ENCODE measurements at regions not wholly inside any gene's neighbourhood (a gene's known extent, or its start where the extent isn't known, plus 50 kb on each side); places are given as distances from the start of the nearest gene placed in this dataset.

DNA sequence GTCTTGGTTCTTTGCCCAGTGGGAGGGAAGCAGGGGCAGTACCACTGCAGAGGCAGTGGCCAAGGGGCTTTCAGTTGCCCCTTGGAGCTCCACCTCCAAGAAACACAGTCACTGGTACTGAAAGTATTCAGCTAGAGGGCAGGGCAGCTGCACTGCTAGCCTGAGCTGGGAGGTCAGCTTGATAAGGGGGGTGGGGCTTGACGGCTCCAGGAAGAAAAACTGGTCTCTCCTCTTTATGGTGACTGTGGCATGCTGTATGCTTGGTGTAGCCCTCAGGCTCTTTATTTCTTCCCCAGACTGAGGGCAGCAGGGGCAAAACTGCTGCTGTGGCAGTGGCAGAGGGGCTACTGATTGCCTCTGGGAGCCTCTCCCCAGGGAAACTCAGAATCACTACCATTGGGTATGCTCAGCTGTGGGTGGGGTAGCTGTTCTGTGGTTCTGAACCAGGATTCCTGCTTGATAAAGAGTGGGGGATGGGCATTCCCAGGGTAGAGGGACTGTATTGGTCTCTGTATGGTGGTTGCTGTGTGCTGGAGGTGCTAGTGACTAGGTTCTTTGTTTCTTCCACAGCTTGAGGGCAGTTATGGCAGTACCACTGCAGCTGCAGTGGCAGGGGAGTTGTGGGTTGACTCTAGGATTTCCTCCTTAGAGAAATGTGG, 134.6 kb upstream of the SCN7A start:
- TF ChIP-seq GATA3 (IDR thresholded peaks at IDR 0.05; ENCODE audit: low read depth, low read length): no peak
- TF ChIP-seq GATA2 (IDR thresholded peaks at IDR 0.05; ENCODE audit: low read depth, low read length): no peak

DNA sequence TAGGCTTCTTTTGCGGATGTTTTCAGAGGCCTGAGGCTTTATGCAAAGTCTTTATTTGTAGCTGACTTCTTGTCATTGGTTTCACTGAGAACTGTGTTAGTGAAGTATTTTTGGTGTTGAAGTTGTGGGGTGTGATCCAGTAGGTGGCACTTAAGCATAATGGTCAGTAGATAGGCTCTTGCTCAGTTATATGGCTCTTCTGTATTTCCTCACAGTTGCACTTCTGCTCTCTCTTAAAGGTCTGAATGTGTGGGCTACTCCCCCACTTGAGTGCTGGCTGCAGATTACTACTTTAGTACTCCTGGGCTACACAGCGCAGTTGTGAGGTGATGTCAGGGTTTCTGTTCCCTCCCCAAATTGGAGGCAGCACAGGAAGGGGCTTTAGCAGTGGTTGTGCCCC, 133.8 kb upstream of the SCN7A start:
- TF ChIP-seq GATA2 (IDR thresholded peaks at IDR 0.05; ENCODE audit: low read depth, low read length): no peak
- TF ChIP-seq GATA3 (IDR thresholded peaks at IDR 0.05; ENCODE audit: low read depth, low read length): no peak

DNA sequence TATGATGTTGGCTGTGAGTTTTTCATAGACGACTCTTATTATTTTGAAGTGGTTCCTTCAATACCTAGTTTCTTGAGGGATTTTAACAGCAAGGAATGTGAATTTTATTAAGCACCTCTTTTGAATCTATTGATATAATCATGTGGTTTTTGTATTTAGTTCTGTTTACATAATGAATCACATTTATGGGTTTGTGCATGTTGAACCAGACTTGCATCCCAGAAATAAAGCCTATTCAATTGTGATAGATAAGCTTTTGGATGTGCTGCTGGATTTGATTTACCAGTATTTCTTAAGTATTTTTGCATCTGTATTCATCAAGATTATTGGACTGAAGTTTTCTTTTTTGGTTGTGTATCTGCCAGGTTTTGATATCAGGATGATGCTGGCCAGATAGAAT, 131.6 kb upstream of the SCN7A start:
- TF ChIP-seq GATA3 (IDR thresholded peaks at IDR 0.05; ENCODE audit: low read depth, low read length) (no peak), GATA2 (IDR thresholded peaks at IDR 0.05; ENCODE audit: low read depth, low read length) (no peak)

GRCh38 chr2:166614503-166614902, 120.5 kb upstream of the SCN7A start:
- no peak for TF ChIP-seq GATA3 (IDR thresholded peaks at IDR 0.05; ENCODE audit: low read depth, low read length)
- TF ChIP-seq GATA2 (IDR thresholded peaks at IDR 0.05; ENCODE audit: low read depth, low read length): no peak

- TF ChIP-seq GATA2 (IDR thresholded peaks at IDR 0.05; ENCODE audit: low read depth, low read length) (no peak), GATA3 (IDR thresholded peaks at IDR 0.05; ENCODE audit: low read depth, low read length) (no peak)
These were observed 120.0 kb upstream of the SCN7A start for GRCh38 chr2:166614029-166614428.

DNA sequence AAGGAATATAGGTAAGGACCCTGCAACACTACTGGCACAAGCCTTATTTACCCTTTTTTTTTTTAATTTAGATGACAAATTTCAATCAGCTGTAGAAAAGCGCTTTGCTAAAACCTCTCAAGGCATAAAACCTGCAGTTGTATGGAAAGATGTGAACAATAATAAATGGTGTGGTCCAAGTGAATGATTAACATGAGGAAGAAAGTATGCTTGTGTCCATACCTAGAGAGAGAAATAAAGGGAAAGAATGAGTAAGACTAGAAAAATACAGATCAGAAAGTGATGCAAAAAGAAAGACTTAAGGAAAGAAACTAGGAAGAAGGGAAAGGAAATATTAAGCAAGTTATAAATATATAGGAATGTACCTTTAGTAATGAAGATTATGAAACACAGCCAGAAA, 119.2 kb upstream of the SCN7A start:
- TF ChIP-seq GATA2 (IDR thresholded peaks at IDR 0.05; ENCODE audit: low read depth, low read length) (no peak), GATA3 (IDR thresholded peaks at IDR 0.05; ENCODE audit: low read depth, low read length) (no peak)

- TF ChIP-seq GATA2 (IDR thresholded peaks at IDR 0.05; ENCODE audit: low read depth, low read length): no peak
- TF ChIP-seq GATA3 (IDR thresholded peaks at IDR 0.05; ENCODE audit: low read depth, low read length): no peak
These were observed 118.2 kb upstream of the SCN7A start for GRCh38 chr2:166612214-166612613.

GRCh38 chr2:166610913-166611305, 116.9 kb upstream of the SCN7A start:
- TF ChIP-seq GATA2 (IDR thresholded peaks at IDR 0.05; ENCODE audit: low read depth, low read length): no peak
- TF ChIP-seq GATA3 (IDR thresholded peaks at IDR 0.05; ENCODE audit: low read depth, low read length): no peak

DNA sequence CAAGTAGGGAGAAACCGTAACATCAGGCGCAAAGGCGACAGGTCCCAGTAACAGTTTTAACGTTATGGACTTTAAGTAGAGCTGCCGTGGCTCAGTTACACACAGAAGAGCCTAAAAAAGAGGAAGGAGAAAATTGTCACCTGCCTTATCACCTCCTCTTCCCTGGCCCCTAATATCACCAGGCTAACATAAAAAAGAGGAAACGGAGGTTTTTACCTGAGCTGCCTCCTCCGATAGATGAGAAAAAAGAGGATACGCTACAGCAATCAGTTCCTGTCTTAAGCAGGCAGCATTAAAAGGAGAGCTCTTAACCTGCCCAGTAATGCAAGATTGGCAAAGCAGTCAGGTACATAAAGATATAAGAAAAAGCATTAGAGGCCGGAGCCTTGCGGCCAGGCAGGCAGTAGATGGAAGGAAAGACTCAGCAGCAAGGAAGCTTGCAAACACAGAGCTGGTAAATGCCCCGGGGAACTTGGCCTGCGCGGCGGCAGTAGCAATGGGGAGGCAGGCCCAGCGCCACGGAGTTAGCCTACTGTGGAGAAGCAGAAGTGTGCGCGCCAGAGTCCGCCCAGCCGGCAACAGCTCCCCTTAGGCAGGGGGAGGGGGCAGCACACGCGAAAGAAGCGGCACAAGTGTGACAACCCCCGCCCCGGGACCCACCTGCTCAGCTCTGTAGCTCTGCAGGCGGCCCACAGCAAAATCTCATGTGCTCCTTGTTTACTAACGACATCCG, 116.3 kb upstream of the SCN7A start:
- TF ChIP-seq GATA2 (IDR thresholded peaks at IDR 0.05; ENCODE audit: low read depth, low read length) (no peak), GATA3 (IDR thresholded peaks at IDR 0.05; ENCODE audit: low read depth, low read length) (no peak)

DNA sequence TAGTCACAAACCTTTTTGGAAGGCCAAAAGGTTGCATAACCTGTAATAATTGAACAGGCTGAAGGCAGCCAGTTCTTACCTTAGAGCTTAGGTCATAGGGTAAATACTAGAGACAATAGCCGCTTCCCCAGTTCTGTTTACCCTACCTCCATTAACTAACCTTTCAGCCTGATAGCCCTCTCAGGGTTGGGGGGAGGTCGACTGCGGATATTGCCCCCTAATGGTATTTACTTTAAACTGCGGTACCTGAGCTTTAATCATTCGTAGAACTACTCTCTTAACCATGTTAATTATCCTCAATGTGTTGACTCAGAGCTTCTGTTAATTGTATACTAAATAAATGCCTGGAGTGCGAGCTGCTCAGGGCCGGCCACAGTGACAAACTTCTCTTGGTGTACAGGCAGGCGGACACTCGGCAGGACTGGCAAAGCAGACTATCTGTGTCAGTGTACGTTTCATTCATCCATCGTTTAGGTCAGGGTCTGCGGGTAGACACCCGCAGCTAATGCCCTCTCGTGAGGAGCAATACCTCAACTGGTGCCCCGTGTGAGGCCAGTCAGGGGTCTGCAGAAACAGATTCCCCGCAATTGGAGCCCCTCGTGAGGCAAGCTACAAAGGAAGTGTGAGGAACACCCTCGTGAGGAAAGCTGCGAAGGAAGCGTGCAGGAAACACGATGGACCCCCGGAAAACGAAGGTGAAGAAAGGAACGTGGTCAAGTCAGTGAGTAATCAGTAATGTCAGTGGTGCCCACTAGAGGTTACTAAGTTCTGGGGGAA, 115.3 kb upstream of the SCN7A start:
- no peak for TF ChIP-seq GATA3 (IDR thresholded peaks at IDR 0.05; ENCODE audit: low read depth, low read length)
- TF ChIP-seq GATA2 (IDR thresholded peaks at IDR 0.05; ENCODE audit: low read depth, low read length): no peak

GRCh38 chr2:166607880-166608279, 113.8 kb upstream of the SCN7A start:
- TF ChIP-seq GATA3 (IDR thresholded peaks at IDR 0.05; ENCODE audit: low read depth, low read length) (no peak), GATA2 (IDR thresholded peaks at IDR 0.05; ENCODE audit: low read depth, low read length) (no peak)

GRCh38 chr2:166593403-166593802, 99.4 kb upstream of the SCN7A start:
- no peak for TF ChIP-seq GATA3 (IDR thresholded peaks at IDR 0.05; ENCODE audit: low read depth, low read length)
- TF ChIP-seq GATA2 (IDR thresholded peaks at IDR 0.05; ENCODE audit: low read depth, low read length): no peak

GRCh38 chr2:166592750-166593149, 98.7 kb upstream of the SCN7A start:
- TF ChIP-seq GATA3 (IDR thresholded peaks at IDR 0.05; ENCODE audit: low read depth, low read length): no peak
- TF ChIP-seq GATA2 (IDR thresholded peaks at IDR 0.05; ENCODE audit: low read depth, low read length): no peak

GRCh38 chr2:166591226-166591625, 97.2 kb upstream of the SCN7A start:
- TF ChIP-seq GATA3 (IDR thresholded peaks at IDR 0.05; ENCODE audit: low read depth, low read length): no peak
- no peak for TF ChIP-seq GATA2 (IDR thresholded peaks at IDR 0.05; ENCODE audit: low read depth, low read length)

DNA sequence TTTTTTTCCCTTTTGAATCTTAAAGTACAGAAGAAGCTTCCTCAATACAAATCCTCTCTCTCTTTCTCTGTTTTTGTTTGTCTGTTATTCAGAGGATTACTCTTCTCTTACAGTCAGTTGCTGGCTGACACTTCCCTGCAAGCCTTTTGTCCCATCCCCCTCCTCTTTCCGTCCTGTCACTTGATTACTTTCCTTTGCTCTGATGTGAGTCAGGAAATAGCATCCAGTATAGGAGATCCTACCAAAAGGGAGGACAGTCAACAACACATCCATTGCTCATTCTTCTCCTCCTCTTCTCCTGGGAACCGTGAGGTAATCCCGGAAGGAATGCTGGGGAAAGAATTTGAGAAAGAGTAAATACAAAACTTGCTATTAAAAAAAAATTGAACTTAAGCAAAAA, 79.3 kb upstream of the SCN7A start:
- TF ChIP-seq GATA3 (IDR thresholded peaks at IDR 0.05; ENCODE audit: low read depth, low read length): no peak
- no peak for TF ChIP-seq GATA2 (IDR thresholded peaks at IDR 0.05; ENCODE audit: low read depth, low read length)

Measured in SH-SY5Y (cell line).